ENCODE measurements at regions not wholly inside any gene's neighbourhood (a gene's known extent, or its start where the extent isn't known, plus 50 kb on each side); places are given as distances from the start of the nearest gene placed in this dataset.

DNA sequence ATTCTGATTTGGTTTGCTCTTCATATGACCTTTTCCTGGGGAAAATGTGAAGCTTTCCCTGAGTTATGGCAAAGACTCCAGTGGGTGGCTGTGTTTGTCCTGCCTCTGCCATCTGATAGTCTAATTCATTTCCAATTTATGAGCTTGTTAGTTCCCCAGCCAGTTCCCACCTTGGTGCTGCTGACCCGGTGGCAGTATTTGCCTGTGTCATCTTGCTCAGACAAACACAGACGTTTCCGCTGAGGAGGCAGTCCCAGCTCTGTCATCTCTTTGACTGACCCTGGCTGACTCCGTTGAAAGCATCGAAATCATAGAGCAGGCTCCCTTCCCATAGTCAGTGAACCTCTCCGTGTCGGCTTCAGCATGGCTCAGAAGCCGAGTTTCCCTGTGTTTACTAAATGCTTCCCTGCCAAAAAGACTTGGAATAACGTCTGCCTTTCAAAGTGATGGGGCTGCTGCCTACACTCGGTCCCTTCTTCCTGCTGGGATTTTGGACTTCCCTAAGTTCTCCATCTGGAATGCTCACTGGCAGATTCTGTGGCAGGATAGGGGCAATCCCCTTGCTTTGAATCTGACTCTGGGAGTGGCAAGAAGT lies 538.3 kb downstream of the NPIPA7 start:
- Histone ChIP-seq H3K36me3 (no peaks in the 10 kb centered on the region), H3K4me3 (no peak overlapping the region), H3K27ac (no peak overlapping the region), H3K9me3 (no peaks in the 10 kb centered on the region), H3K27me3 (peaks cover 0 to 17% (median 0%) of the 10 kb centered on the region in 4 donors), H3K4me1 (no peaks in the 10 kb centered on the region)
- FAIRE-seq: no peak
- DNase-seq: no peak
- no peak for TF ChIP-seq CTCF (IDR thresholded peaks at IDR 0.05)
- intact Hi-C loops (cut with DNase I): no loop called here
- 12 to 18% methylated on average over 10 of the region's 10 CpGs for WGBS, 2 donors
- no peak for ATAC-seq

DNA sequence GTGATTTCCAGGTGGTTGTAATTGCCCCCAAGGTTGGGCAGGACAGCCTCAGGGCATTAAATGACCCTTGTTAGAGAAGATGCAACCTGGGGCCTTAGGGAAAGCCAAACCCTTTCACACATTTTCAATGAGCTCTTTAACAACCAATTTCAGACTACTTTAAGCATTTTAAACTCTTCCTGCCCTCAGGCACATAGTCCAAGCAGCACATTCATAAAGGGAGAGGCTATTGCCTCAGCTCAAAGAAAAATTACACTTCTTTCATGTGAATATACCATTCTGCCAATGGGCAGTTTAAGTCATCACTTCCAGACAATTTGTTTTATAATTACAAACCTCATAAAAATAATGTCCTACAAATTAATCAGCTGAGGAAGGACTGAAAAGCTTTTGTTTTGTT lies 544.5 kb downstream of the NPIPA7 start:
- TF ChIP-seq CTCF (IDR thresholded peaks at IDR 0.05): no peak
- intact Hi-C loops (cut with DNase I): no loop called here
- DNase-seq (no peak), ATAC-seq (no peak), FAIRE-seq (no peak)
- Histone ChIP-seq H3K36me3 (no peaks in the 10 kb centered on the region), H3K4me1 (no peaks in the 10 kb centered on the region), H3K4me3 (no peak overlapping the region), H3K9me3 (no peaks in the 10 kb centered on the region), H3K27me3 (peaks cover 0 to 12% (median 0%) of the 10 kb centered on the region in 4 donors), H3K27ac (no peak overlapping the region)

DNA sequence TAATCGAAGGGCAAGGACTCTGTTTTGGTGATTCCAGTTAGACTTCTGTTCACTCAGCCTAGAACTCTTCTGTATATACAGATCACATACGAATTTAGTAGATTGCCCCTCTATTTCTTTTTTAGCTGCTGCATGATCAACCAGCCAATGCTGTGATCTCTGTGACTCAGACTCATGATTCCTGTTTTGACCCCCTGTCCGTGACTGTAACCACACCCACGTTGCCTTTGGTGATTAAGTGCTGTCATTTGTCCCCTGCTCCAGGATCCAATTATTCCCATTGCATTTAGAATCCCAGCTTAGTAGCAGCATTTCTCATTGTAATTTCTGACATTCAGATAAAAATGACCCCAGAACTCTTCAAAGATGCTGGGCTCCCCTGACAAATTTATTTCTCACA lies 545.7 kb downstream of the NPIPA7 start:
- ATAC-seq (no peak), DNase-seq (no peak), FAIRE-seq (no peak)
- Histone ChIP-seq H3K4me3 (no peak overlapping the region), H3K27ac (no peak overlapping the region), H3K27me3 (peaks cover 0 to under 1% (median 0%) of the 10 kb centered on the region in 4 donors), H3K4me1 (no peaks in the 10 kb centered on the region), H3K9me3 (no peaks in the 10 kb centered on the region), H3K36me3 (no peaks in the 10 kb centered on the region)
- TF ChIP-seq CTCF (IDR thresholded peaks at IDR 0.05): no peak
- 29 to 34% methylated on average over 4 of the region's 4 CpGs for WGBS, 2 donors
- intact Hi-C loops (cut with DNase I): no loop called here

DNA sequence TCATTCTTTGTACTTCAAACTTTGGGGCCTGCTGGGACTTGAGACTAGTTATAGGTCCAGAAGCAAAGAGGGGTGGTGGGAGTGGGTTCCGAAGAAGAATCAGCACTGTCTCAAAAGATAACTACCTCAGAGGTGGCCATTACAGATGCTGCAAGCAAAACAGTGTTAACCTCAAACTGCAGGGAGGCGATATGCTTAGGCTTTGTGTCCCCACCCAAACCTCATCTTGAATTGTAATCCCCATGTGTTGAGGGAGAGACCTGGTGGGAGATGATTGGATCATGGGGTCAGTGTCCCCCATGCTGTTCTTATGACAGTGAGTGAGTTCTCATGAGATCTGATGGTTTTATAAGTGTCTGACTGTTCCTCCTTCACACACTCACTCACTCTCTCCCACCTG lies 545.3 kb downstream of the XYLT1 start:
- Histone ChIP-seq H3K27ac (no peak overlapping the region), H3K27me3 (no peaks in the 10 kb centered on the region), H3K9me3 (no peaks in the 10 kb centered on the region), H3K36me3 (no peaks in the 10 kb centered on the region), H3K4me1 (no peaks in the 10 kb centered on the region), H3K4me3 (no peak overlapping the region)
- 71 to 93% methylated on average over 2 of the region's 2 CpGs for WGBS, 2 donors
- intact Hi-C loops (cut with DNase I): no loop called here
- TF ChIP-seq CTCF (IDR thresholded peaks at IDR 0.05): no peak
- no peak for DNase-seq
- ATAC-seq: no peak
- FAIRE-seq: no peak

DNA sequence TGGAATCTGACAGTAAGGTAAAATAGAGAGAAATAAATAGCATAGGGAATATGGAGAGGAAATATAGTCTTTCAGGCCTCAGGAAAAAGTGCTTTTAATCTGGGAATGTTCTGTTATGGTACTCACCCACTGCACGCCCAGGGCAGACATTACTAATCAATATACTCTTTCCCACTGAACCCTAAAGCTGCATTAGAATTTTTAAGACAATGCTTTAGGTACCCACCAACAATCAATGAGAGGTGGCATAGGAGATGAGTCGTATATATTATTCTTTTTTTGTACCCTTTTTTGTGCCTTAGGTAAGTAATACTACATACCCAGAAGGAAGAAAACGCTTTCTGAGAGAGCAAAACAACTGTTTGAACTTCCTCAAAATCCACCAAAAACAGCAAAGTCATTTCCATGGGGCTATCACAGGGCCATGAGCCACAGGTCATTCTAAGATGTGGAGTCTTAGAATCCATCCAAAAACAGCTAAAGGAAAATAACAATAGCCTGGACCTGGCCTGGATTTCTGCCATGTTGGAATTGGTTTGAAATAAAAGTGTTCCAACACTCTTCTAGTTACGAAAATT lies 542.1 kb downstream of the XYLT1 start:
- 57 to 62% methylated on average over 4 of the region's 4 CpGs for WGBS, 2 donors
- FAIRE-seq (no peak), ATAC-seq (no peak), DNase-seq (no peak)
- H3K9me3 ChIP-seq: no peaks in the 10 kb centered on the region
- TF ChIP-seq CTCF (IDR thresholded peaks at IDR 0.05): no peak
- H3K27ac ChIP-seq: no peak overlapping the region
- no peak overlapping the region for H3K4me3 ChIP-seq
- H3K27me3 ChIP-seq: no peaks in the 10 kb centered on the region
- intact Hi-C loops (cut with DNase I): no loop called here
- H3K36me3 ChIP-seq: no peaks in the 10 kb centered on the region
- no peaks in the 10 kb centered on the region for H3K4me1 ChIP-seq

All from pancreas (tissue), 10 donors.